Right atrium auricular region (tissue), 2 donors: ENCODE measurements at regions not wholly inside any gene's neighbourhood (a gene's known extent, or its start where the extent isn't known, plus 50 kb on each side); places are given as distances from the start of the nearest gene placed in this dataset.

Source experiments
- DNase-seq: peaks from one replicate; pipeline ENCODE4 v3.0.0-alpha.2; 2019; ENCODE audit warnings: low spot score
- H3K27ac ChIP-seq, 2 donors: fragments of 200-600 bp; sonication (generic); 1 replicate in 1 of 2; 2 replicates in 1 of 2; pipeline ENCODE4 v1.5.1; 2016 to 2019
- H3K27me3 ChIP-seq, 2 donors: fragments of 200-600 bp; sonication (generic); one replicate each; pipeline versions ENCODE4 v1.5.1 to v1.6.0; 2017 to 2019
- H3K36me3 ChIP-seq: fragments of 200-600 bp; sonication (generic); one replicate; pipeline ENCODE4 v1.5.1; 2016
- H3K4me1 ChIP-seq, 2 donors: fragments of 200-600 bp; sonication (generic); one replicate each; pipeline versions ENCODE4 v1.5.1 to v1.6.0; 2017 to 2019
- H3K4me3 ChIP-seq, 2 donors: fragments of 200-600 bp; sonication (generic); 1 replicate in 1 of 2; 2 replicates in 1 of 2; pipeline ENCODE4 v1.5.1; 2017 to 2019; ENCODE audit warnings: mild to moderate bottlenecking in 1 of 2, moderate library complexity in 1 of 2
- H3K9me3 ChIP-seq, 2 donors: fragments of 200-600 bp; sonication (generic); one replicate each; pipeline ENCODE4 v1.5.1; 2019
- TF ChIP-seq, protein P1 (sequence below), 2 donors: fragments of 200-600 bp; sonication (generic); IDR thresholded peaks; one replicate each; pipeline ENCODE4 v1.5.1; 2019; ENCODE audit warnings: antibody characterized with exemption in 2 of 2

DNA sequence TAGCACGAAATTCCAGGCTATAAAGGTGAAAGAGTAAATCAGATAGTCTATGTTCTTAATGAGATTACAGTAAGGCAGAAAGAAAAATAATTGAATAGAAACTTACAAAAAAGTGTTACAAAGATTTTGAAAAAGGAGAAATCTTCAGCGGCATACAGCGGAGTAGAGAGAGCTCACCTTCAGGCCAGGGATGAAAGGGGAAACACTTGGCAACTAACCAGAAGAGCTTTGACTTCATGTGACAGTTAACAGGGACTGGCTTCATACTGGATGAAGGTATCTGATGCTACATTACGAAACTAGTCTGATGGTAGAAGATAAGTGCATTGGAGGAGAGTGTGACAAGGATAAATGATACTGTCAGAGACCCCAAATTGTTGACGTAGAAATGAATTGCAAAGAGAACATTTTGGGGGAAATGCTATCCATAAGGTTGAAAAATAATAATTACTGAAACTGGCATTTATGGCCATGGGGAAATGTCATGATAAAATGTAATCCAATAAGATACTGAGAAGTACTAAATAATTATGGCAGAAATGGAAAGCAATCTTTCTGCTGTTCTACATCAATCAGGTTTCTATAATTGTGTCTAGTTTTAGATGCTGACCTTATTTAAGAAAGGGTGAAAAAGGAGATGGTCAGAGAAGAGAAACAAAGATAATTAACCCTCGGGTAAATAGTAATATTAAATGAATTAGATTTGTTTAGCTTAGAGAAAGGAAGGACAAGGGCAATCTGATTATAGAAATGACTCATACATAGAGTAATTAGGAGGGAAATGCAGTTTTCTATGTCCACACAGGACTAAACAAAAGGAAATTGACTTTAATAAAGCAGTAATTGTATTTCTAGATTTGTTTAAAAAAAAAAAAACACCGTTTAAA lies 808.7 kb downstream of the NCAM2 start:
- Histone ChIP-seq H3K4me3 (no peak overlapping the region), H3K4me1 (no peaks in the 10 kb centered on the region), H3K9me3 (no peaks in the 10 kb centered on the region), H3K36me3 (no peaks in the 10 kb centered on the region), H3K27me3 (no peaks in the 10 kb centered on the region), H3K27ac (no peak overlapping the region)
- no peak for DNase-seq
- TF ChIP-seq, protein P1, sequence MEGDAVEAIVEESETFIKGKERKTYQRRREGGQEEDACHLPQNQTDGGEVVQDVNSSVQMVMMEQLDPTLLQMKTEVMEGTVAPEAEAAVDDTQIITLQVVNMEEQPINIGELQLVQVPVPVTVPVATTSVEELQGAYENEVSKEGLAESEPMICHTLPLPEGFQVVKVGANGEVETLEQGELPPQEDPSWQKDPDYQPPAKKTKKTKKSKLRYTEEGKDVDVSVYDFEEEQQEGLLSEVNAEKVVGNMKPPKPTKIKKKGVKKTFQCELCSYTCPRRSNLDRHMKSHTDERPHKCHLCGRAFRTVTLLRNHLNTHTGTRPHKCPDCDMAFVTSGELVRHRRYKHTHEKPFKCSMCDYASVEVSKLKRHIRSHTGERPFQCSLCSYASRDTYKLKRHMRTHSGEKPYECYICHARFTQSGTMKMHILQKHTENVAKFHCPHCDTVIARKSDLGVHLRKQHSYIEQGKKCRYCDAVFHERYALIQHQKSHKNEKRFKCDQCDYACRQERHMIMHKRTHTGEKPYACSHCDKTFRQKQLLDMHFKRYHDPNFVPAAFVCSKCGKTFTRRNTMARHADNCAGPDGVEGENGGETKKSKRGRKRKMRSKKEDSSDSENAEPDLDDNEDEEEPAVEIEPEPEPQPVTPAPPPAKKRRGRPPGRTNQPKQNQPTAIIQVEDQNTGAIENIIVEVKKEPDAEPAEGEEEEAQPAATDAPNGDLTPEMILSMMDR (IDR thresholded peaks at IDR 0.05), result no peak

DNA sequence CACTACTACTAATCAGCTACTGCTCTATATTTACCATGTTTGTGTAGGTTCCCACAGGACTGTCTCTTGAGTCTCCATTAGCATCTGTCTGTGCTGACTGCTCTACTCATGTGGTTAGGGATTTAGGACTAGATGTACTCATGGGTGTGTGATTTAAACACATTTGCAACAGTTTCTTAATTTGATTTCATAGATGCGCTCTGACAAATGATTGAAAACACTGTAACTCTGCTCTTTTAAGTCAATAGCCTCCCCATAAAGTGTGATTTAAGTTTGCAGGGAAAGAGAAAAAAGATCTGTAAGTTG lies 809.3 kb downstream of the NCAM2 start:
- no peak overlapping the region for H3K27ac ChIP-seq
- no peaks in the 10 kb centered on the region for H3K36me3 ChIP-seq
- H3K4me3 ChIP-seq, result no peak overlapping the region
- H3K27me3 ChIP-seq, result no peaks in the 10 kb centered on the region
- H3K9me3 ChIP-seq, result no peaks in the 10 kb centered on the region
- DNase-seq, result no peak
- no peaks in the 10 kb centered on the region for H3K4me1 ChIP-seq
- TF ChIP-seq, protein P1 (IDR thresholded peaks at IDR 0.05), result no peak

DNA sequence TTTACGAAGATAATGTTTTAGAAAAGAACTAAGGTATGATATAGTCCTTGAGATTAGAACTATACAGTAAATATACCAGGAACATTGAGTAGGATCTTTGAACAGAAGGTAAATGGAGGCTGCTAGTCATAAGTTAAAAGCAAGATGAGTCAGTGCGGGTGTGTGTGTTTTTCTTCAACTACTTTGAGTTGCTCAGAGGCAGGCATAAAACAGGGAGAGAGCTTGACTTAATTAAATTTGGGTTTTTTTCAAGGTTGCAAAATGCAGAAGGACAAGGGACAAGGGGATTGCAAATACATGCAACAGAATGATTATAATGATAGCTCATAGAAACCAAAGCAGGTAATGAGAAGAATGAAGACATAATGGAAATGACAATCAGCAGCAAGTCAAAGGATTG lies 815.1 kb downstream of the NCAM2 start:
- Histone ChIP-seq H3K4me3 (no peak overlapping the region), H3K27me3 (no peaks in the 10 kb centered on the region), H3K27ac (no peak overlapping the region), H3K4me1 (no peaks in the 10 kb centered on the region), H3K36me3 (no peaks in the 10 kb centered on the region), H3K9me3 (no peaks in the 10 kb centered on the region)
- TF ChIP-seq, protein P1 (IDR thresholded peaks at IDR 0.05), result no peak
- no peak for DNase-seq

DNA sequence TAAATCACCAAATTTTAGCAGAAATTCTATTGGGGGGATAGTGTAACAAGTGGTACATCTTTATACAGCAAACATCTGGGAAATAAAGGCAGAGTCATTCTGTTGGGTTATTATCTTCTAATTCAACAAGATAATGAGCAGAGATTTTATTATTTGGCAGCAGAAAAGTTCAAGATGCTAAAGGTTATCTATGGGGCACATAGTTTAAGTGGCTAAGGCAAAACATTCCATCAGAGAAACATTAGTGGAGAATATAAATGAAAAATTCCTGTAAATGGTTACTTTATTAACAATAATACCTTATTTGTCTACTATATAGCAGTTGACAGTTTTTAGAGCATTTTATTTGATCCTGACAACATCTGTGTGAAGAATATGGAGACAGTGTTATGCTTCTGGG lies 815.7 kb downstream of the NCAM2 start:
- no peaks in the 10 kb centered on the region for H3K9me3 ChIP-seq
- no peak overlapping the region for H3K4me3 ChIP-seq
- H3K4me1 ChIP-seq, result no peaks in the 10 kb centered on the region
- no peak for DNase-seq
- TF ChIP-seq, protein P1 (IDR thresholded peaks at IDR 0.05), result no peak
- H3K27ac ChIP-seq, result no peak overlapping the region
- H3K27me3 ChIP-seq, result no peaks in the 10 kb centered on the region
- no peaks in the 10 kb centered on the region for H3K36me3 ChIP-seq

DNA sequence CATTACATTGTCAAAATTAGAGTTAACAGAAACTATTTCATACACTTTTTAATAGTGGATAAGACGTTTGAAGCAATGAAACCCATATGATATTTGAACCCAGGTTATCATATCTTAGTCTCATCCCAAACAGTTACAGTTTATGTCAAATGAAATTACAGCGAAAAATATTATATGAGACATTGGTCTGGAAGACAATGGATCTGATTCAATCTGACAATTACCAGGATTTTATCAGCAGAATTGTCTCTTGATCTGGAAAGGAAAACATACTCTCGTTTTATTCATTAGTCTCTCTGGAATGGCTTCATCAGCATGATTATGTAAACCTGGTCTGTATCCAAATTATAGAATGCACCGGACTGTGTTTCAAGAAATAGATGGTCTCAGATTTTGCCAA lies 818.6 kb downstream of the NCAM2 start:
- Histone ChIP-seq H3K9me3 (peaks cover 0 to 7% of the 10 kb centered on the region in 2 donors), H3K27ac (no peak overlapping the region), H3K4me3 (no peak overlapping the region), H3K36me3 (no peaks in the 10 kb centered on the region), H3K4me1 (no peaks in the 10 kb centered on the region), H3K27me3 (no peaks in the 10 kb centered on the region)
- TF ChIP-seq, protein P1 (IDR thresholded peaks at IDR 0.05), result no peak
- DNase-seq, result no peak

DNA sequence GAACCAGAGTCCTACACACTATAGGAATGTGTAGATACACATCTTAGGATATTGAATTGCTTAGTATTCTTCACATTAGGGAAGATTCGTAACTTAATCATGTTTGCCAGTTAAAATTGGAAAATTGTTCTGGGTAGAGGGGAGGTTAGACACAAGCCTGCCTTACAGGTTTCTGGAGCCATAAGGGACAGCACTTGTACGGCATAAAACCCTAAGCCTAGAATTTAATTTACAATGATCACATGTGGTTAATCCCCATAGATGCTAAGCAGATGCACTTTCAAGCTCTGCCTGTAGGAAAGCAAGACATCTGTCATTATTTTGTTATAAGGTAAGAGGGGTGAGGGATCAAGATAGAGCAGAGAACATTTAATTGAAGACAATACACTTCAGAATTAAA lies 820.7 kb downstream of the NCAM2 start:
- Histone ChIP-seq H3K27me3 (no peaks in the 10 kb centered on the region), H3K4me1 (no peaks in the 10 kb centered on the region), H3K9me3 (peaks cover 0 to 7% of the 10 kb centered on the region in 2 donors), H3K27ac (no peak overlapping the region), H3K36me3 (no peaks in the 10 kb centered on the region), H3K4me3 (no peak overlapping the region)
- TF ChIP-seq, protein P1 (IDR thresholded peaks at IDR 0.05), result no peak
- no peak for DNase-seq
